ENCODE measurements at regions not wholly inside any gene's neighbourhood (a gene's known extent, or its start where the extent isn't known, plus 50 kb on each side); places are given as distances from the start of the nearest gene placed in this dataset.

GRCh38 chr2:30351116-30351515 lies 95.9 kb upstream of the LCLAT1 start:
- no peak for TF ChIP-seq CTCF (IDR thresholded peaks at IDR 0.05; ENCODE audit: control insufficient read depth, extremely low read depth, insufficient read depth)
- no peak for DNase-seq (ENCODE audit: low read depth)
- H3K4me3 ChIP-seq (ENCODE audit: low read depth, low read length) = no peak overlapping the region

DNA sequence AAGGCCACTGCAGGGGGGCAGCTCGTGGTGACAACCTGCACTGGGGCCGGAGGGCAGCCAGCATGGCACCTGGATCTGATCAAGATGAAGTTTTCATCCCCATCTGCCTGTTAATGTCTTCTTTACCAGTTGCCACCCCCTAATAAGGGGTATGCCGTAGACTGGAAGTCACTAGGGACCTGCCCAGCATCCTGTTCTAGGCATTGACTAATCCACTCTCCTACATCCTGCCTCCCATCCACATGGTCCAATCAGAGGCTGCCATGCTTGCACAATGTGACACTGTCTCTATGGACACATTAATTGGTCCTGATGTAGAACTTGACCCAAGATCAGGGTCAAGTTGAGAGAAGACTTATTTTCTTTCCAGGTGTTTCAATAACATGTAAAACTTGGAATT lies 95.1 kb upstream of the LCLAT1 start:
- no peak for TF ChIP-seq CTCF (IDR thresholded peaks at IDR 0.05; ENCODE audit: control insufficient read depth, extremely low read depth, insufficient read depth)
- H3K4me3 ChIP-seq (ENCODE audit: low read depth, low read length) = no peak overlapping the region
- DNase-seq (ENCODE audit: low read depth) = no peak

GRCh38 chr2:30354150-30354549 lies 92.9 kb upstream of the LCLAT1 start:
- TF ChIP-seq CTCF (IDR thresholded peaks at IDR 0.05; ENCODE audit: control insufficient read depth, extremely low read depth, insufficient read depth) = no peak
- no peak for DNase-seq (ENCODE audit: low read depth)
- H3K4me3 ChIP-seq (ENCODE audit: low read depth, low read length) = no peak overlapping the region

GRCh38 chr2:30354621-30355020 lies 92.4 kb upstream of the LCLAT1 start:
- TF ChIP-seq CTCF (IDR thresholded peaks at IDR 0.05; ENCODE audit: control insufficient read depth, extremely low read depth, insufficient read depth) = no peak
- no peak overlapping the region for H3K4me3 ChIP-seq (ENCODE audit: low read depth, low read length)
- DNase-seq (ENCODE audit: low read depth) = no peak

DNA sequence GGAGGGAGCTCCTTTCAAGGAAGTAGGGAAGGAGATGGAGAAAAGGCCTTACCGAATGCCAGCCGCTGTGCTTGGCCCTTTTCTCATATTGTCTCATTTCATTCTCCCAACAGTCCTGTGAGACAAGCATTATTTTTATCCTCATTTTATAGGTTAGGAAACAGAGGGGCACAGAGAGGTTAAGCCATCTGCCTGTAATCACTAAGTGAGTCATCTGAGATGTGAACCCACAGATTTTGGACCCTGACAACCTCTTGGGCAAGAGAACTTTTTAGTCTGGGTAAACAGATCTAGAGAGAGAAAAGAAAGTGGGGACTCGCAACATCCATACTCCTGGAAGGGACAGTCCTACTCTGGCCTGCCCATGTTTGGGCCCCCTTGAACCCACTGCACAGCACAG lies 91.7 kb upstream of the LCLAT1 start:
- no peak for TF ChIP-seq CTCF (IDR thresholded peaks at IDR 0.05; ENCODE audit: control insufficient read depth, extremely low read depth, insufficient read depth)
- no peak for DNase-seq (ENCODE audit: low read depth)
- H3K4me3 ChIP-seq (ENCODE audit: low read depth, low read length) = no peak overlapping the region

GRCh38 chr2:30356071-30356470 lies 91.0 kb upstream of the LCLAT1 start:
- no peak for DNase-seq (ENCODE audit: low read depth)
- no peak for TF ChIP-seq CTCF (IDR thresholded peaks at IDR 0.05; ENCODE audit: control insufficient read depth, extremely low read depth, insufficient read depth)
- no peak overlapping the region for H3K4me3 ChIP-seq (ENCODE audit: low read depth, low read length)

GRCh38 chr2:30356776-30357175 lies 90.3 kb upstream of the LCLAT1 start:
- H3K4me3 ChIP-seq (ENCODE audit: low read depth, low read length) = no peak overlapping the region
- no peak for DNase-seq (ENCODE audit: low read depth)
- TF ChIP-seq CTCF (IDR thresholded peaks at IDR 0.05; ENCODE audit: control insufficient read depth, extremely low read depth, insufficient read depth) = no peak
